Nephron progenitor cell (in vitro differentiated cells): ENCODE measurements at regions not wholly inside any gene's neighbourhood (a gene's known extent, or its start where the extent isn't known, plus 50 kb on each side); places are given as distances from the start of the nearest gene placed in this dataset.
A peak's percentile ranks its signal among the peaks of the same experiment; 100 is the strongest.

Source experiments
- DNase-seq: peaks from one replicate; pipeline ENCODE4 v3.0.0; 2021
- H3K27ac Mint-ChIP-seq: 2 replicates; pipeline ENCODE4 v1.8.0; 2021; ENCODE audit warnings: mild to moderate bottlenecking, moderate library complexity, mixed read lengths
- H3K27me3 Mint-ChIP-seq: 2 replicates; pipeline ENCODE4 v1.8.0; 2021; ENCODE audit warnings: mild to moderate bottlenecking, low read depth, mixed read lengths; ENCODE audit not compliant: poor library complexity
- H3K36me3 Mint-ChIP-seq: 2 replicates; pipeline ENCODE4 v1.8.0; 2021; ENCODE audit warnings: low read depth, mixed read lengths
- H3K4me1 Mint-ChIP-seq: 2 replicates; pipeline ENCODE4 v1.8.0; 2021; ENCODE audit warnings: mixed read lengths
- H3K4me3 Mint-ChIP-seq: 2 replicates; pipeline ENCODE4 v1.8.0; 2021; ENCODE audit warnings: mild to moderate bottlenecking, moderate library complexity, mixed read lengths
- H3K9me3 Mint-ChIP-seq: 2 replicates; pipeline ENCODE4 v1.8.0; 2021; ENCODE audit warnings: mild to moderate bottlenecking, moderate library complexity, mixed read lengths
- TF ChIP-seq, protein P1 (sequence below): fragments of 200-600 bp; sonication (generic); IDR thresholded peaks from 2 replicates; pipeline ENCODE4 v1.5.0; 2021; ENCODE audit warnings: antibody characterized with exemption

DNA sequence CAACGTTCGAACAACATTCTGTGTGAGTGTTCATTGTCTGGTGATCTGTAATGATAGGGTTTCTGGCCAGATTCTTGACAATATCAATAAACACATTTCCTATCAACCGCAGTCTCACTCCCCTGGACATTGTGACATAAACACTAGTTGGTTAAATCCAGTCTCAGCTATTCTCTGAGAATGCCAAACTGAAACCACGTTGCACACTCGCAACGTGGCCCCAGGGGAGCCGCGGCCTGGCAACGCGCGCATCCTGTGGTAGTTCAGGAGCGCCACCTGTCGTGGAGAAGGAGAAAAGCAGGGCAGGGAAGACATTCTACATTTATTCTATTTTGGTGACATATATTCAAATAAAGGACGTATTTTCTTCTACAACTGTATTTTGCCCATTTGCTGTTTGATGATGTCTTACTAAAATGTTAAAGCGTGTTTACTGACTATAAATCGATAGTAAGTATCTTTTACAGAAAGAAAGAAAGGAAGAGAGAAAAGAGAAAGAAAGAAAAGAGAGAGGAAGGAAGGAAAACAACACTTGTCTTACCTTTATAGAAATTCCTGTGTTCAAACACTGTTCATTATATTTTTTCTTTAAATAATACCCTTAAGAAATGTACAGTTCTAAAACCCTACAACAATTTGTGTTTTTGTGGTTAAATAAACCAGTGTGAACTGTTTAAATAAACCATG lies 738.3 kb upstream of the FRG1 start:
- Mint-ChIP-seq H3K36me3 (no peaks in the 10 kb centered on the region), H3K27me3 (peaks cover 13% of the 10 kb centered on the region), H3K4me1 (peaks cover 13% of the 10 kb centered on the region), H3K9me3 (no peaks in the 10 kb centered on the region), H3K4me3 (peak overlapping the region; percentile 56), H3K27ac (no peak overlapping the region)
- TF ChIP-seq, protein P1, sequence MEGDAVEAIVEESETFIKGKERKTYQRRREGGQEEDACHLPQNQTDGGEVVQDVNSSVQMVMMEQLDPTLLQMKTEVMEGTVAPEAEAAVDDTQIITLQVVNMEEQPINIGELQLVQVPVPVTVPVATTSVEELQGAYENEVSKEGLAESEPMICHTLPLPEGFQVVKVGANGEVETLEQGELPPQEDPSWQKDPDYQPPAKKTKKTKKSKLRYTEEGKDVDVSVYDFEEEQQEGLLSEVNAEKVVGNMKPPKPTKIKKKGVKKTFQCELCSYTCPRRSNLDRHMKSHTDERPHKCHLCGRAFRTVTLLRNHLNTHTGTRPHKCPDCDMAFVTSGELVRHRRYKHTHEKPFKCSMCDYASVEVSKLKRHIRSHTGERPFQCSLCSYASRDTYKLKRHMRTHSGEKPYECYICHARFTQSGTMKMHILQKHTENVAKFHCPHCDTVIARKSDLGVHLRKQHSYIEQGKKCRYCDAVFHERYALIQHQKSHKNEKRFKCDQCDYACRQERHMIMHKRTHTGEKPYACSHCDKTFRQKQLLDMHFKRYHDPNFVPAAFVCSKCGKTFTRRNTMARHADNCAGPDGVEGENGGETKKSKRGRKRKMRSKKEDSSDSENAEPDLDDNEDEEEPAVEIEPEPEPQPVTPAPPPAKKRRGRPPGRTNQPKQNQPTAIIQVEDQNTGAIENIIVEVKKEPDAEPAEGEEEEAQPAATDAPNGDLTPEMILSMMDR = peak; percentile 93
- DNase-seq = peak; percentile 72

DNA sequence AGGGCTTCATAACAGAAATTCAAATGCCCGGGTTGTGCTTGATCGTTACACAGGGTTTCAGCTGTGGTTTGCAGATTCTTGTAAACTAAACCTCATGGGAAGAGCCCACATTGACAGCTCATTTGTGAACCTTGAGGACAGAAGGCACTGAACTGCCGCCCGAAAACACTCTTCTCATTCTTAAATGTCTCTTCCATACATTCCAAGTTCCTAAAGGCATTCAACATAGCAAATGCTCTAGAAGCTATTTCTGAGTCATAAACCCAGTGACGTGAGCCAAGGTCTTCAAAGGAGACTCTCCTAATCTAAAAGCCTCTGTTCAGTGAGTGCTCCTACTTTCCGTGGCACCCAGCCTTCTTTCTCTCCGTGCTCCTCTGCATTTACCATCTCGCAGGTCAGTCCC lies 737.8 kb upstream of the FRG1 start:
- Mint-ChIP-seq H3K9me3 (no peaks in the 10 kb centered on the region), H3K27ac (no peak overlapping the region), H3K4me3 (no peak overlapping the region), H3K36me3 (no peaks in the 10 kb centered on the region), H3K27me3 (peaks cover 13% of the 10 kb centered on the region), H3K4me1 (peaks cover 13% of the 10 kb centered on the region)
- TF ChIP-seq, protein P1 = no peak
- DNase-seq = no peak

DNA sequence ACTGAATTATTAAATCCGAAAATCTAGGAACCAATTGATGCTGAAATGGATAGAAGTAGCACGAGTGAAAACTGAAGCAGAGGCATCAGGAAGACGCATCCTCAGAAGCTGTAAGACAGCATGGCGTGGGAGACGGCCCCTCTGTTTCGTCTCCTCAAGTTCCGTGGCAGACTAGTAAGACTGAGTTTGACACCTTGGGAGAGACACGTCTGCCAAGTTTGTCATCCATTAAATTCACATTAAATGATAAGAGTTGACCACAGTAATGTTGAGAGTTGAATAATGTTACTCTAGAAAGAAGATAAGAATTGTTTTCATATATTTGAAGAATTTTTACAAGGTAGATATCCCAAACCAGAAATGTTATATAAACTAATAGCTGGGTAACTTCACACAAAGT lies 736.1 kb upstream of the FRG1 start:
- Mint-ChIP-seq H3K27ac (no peak overlapping the region), H3K36me3 (no peaks in the 10 kb centered on the region), H3K4me3 (no peak overlapping the region), H3K9me3 (no peaks in the 10 kb centered on the region), H3K4me1 (peaks cover 13% of the 10 kb centered on the region), H3K27me3 (peaks cover 13% of the 10 kb centered on the region)
- TF ChIP-seq, protein P1 = no peak
- DNase-seq = no peak

DNA sequence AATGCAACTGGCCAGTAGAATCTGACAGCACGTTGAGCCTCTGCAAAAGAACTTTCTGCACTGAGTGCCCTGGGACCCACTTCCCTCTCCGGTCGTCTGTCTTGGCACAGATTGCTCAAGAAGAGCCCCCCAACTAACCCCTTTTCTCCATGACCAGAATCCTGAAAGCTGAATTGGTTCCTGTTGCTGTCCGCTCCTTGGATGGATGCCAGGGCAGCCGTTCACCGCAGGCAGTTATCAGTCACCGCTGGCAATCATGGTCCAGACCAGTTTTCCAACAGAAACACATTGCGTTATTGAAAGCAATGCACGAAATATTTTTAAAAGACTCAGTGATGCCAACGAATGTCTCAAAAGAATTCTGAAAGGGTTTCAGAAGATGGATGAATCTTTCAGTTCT lies 733.7 kb upstream of the FRG1 start:
- Mint-ChIP-seq H3K36me3 (no peaks in the 10 kb centered on the region), H3K4me1 (peaks cover 13% of the 10 kb centered on the region), H3K27me3 (peaks cover 7% of the 10 kb centered on the region), H3K9me3 (no peaks in the 10 kb centered on the region), H3K27ac (no peak overlapping the region), H3K4me3 (no peak overlapping the region)
- TF ChIP-seq, protein P1 = no peak
- no peak for DNase-seq

DNA sequence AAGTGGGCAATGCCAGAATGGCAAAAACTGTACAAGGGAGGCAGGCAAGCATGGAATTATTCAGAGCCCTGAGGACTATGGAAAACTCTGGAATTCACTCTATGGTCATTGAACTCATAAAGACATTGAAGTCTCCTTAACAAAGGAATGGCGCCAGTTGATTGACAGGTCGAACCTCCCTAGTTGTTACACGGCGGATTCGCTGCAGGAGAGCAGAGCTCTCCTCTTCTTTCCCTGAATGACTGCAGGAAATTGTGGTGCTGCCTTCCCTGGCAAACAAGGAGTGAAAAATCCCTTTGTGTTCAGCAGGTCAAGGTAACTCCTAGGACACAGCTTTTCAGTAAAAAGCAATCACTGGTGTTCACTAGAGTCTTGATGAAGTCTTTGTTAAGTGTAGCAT lies 732.8 kb upstream of the FRG1 start:
- Mint-ChIP-seq H3K9me3 (no peaks in the 10 kb centered on the region), H3K27ac (no peak overlapping the region), H3K36me3 (no peaks in the 10 kb centered on the region), H3K27me3 (peaks cover 3% of the 10 kb centered on the region), H3K4me3 (no peak overlapping the region), H3K4me1 (peaks cover 6% of the 10 kb centered on the region)
- no peak for DNase-seq
- TF ChIP-seq, protein P1 = no peak

DNA sequence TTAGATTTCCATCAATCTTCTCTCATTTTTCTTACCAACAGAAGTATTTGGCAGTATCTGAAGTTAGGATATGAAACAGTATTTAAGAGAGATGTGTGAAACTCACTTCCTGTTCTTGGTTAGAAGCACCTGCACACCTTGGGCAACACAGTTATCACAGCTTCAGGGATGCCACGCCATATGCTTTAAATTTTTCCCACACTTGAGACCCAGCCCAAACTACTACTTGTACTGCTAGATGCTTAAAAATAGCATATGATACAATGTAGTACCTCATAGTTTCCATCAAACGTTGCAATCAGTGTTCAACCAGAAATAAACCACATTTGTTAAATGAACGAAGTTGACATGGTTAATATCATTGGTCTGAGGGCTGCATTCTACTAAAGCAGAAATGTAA lies 725.1 kb upstream of the FRG1 start:
- TF ChIP-seq, protein P1 = no peak
- no peak overlapping the region for H3K27ac Mint-ChIP-seq
- peaks cover 3% of the 10 kb centered on the region for H3K27me3 Mint-ChIP-seq
- no peaks in the 10 kb centered on the region for H3K36me3 Mint-ChIP-seq
- DNase-seq = no peak
- no peaks in the 10 kb centered on the region for H3K4me1 Mint-ChIP-seq
- H3K9me3 Mint-ChIP-seq = no peaks in the 10 kb centered on the region
- no peak overlapping the region for H3K4me3 Mint-ChIP-seq
